Hepatocyte (in vitro differentiated cells): ENCODE measurements at regions not wholly inside any gene's neighbourhood (a gene's known extent, or its start where the extent isn't known, plus 50 kb on each side); places are given as distances from the start of the nearest gene placed in this dataset.

Experiments used
- EZH2 ChIP-seq: fragments of 200-600 bp; sonication (generic); IDR thresholded peaks from 2 replicates; pipeline ENCODE4 v1.6.1; 2016; ENCODE audit warnings: antibody characterized with exemption, mild to moderate bottlenecking, borderline replicate concordance
- TF ChIP-seq, protein P1 (sequence below): fragments of 200-600 bp; sonication (generic); IDR thresholded peaks from 2 replicates; pipeline ENCODE4 v1.5.1; 2016; ENCODE audit warnings: antibody characterized with exemption, mild to moderate bottlenecking; ENCODE audit not compliant: poor library complexity

- TF ChIP-seq, protein P1, sequence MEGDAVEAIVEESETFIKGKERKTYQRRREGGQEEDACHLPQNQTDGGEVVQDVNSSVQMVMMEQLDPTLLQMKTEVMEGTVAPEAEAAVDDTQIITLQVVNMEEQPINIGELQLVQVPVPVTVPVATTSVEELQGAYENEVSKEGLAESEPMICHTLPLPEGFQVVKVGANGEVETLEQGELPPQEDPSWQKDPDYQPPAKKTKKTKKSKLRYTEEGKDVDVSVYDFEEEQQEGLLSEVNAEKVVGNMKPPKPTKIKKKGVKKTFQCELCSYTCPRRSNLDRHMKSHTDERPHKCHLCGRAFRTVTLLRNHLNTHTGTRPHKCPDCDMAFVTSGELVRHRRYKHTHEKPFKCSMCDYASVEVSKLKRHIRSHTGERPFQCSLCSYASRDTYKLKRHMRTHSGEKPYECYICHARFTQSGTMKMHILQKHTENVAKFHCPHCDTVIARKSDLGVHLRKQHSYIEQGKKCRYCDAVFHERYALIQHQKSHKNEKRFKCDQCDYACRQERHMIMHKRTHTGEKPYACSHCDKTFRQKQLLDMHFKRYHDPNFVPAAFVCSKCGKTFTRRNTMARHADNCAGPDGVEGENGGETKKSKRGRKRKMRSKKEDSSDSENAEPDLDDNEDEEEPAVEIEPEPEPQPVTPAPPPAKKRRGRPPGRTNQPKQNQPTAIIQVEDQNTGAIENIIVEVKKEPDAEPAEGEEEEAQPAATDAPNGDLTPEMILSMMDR: no peak
- no peak for TF ChIP-seq EZH2
These were observed 421.9 kb downstream of the CDH10 start for GRCh38 chr5:24222876-24223275.
